ENCODE measurements at regions not wholly inside any gene's neighbourhood (a gene's known extent, or its start where the extent isn't known, plus 50 kb on each side); places are given as distances from the start of the nearest gene placed in this dataset.

- Mint-ChIP-seq H3K4me1 (ENCODE audit: low read depth) (peaks cover 4% of the 10 kb centered on the region), H3K27me3 (ENCODE audit: low read depth) (peaks cover 6% of the 10 kb centered on the region), H3K4me3 (ENCODE audit: unreplicated experiment) (no peak overlapping the region), H3K36me3 (ENCODE audit: low read depth) (peaks cover 5% of the 10 kb centered on the region), H3K9me3 (ENCODE audit: low read depth) (peaks cover 26% of the 10 kb centered on the region), H3K27ac (ENCODE audit: unreplicated experiment) (no peak overlapping the region)
- no peak for DNase-seq (ENCODE audit: low spot score)
- TF ChIP-seq CTCF (IDR thresholded peaks at IDR 0.05), result no peak
Observed at GRCh38 chr4:110424144-110424543, 51.8 kb upstream of the ENPEP start.

- Mint-ChIP-seq H3K9me3 (ENCODE audit: low read depth) (peaks cover 19% of the 10 kb centered on the region), H3K36me3 (ENCODE audit: low read depth) (peaks cover 6% of the 10 kb centered on the region), H3K4me1 (ENCODE audit: low read depth) (peaks cover 12% of the 10 kb centered on the region), H3K27ac (ENCODE audit: unreplicated experiment) (no peak overlapping the region), H3K4me3 (ENCODE audit: unreplicated experiment) (no peak overlapping the region), H3K27me3 (ENCODE audit: low read depth) (peaks cover under 1% of the 10 kb centered on the region)
- DNase-seq (ENCODE audit: low spot score), result no peak
- no peak for TF ChIP-seq CTCF (IDR thresholded peaks at IDR 0.05)
Observed at GRCh38 chr4:110418641-110419040, 57.3 kb upstream of the ENPEP start.

- TF ChIP-seq CTCF (IDR thresholded peaks at IDR 0.05), result no peak
- peaks cover 19% of the 10 kb centered on the region for H3K4me1 Mint-ChIP-seq (ENCODE audit: low read depth)
- H3K36me3 Mint-ChIP-seq (ENCODE audit: low read depth), result peaks cover 6% of the 10 kb centered on the region
- no peak overlapping the region for H3K4me3 Mint-ChIP-seq (ENCODE audit: unreplicated experiment)
- H3K27ac Mint-ChIP-seq (ENCODE audit: unreplicated experiment), result no peak overlapping the region
- H3K27me3 Mint-ChIP-seq (ENCODE audit: low read depth), result no peaks in the 10 kb centered on the region
- no peak for DNase-seq (ENCODE audit: low spot score)
- peaks cover 19% of the 10 kb centered on the region for H3K9me3 Mint-ChIP-seq (ENCODE audit: low read depth)
Observed at GRCh38 chr4:110417136-110417535, 58.8 kb upstream of the ENPEP start.

- Mint-ChIP-seq H3K4me3 (ENCODE audit: unreplicated experiment) (no peak overlapping the region), H3K9me3 (ENCODE audit: low read depth) (peaks cover 11% of the 10 kb centered on the region), H3K27ac (ENCODE audit: unreplicated experiment) (no peak overlapping the region), H3K27me3 (ENCODE audit: low read depth) (no peaks in the 10 kb centered on the region), H3K36me3 (ENCODE audit: low read depth) (peaks cover 4% of the 10 kb centered on the region), H3K4me1 (ENCODE audit: low read depth) (peaks cover 26% of the 10 kb centered on the region)
- TF ChIP-seq CTCF (IDR thresholded peaks at IDR 0.05), result no peak
- DNase-seq (ENCODE audit: low spot score), result no peak
Observed at GRCh38 chr4:110415478-110415877, 60.5 kb upstream of the ENPEP start.

- no peak for DNase-seq (ENCODE audit: low spot score)
- peaks cover 12% of the 10 kb centered on the region for H3K9me3 Mint-ChIP-seq (ENCODE audit: low read depth)
- no peak for TF ChIP-seq CTCF (IDR thresholded peaks at IDR 0.05)
- no peaks in the 10 kb centered on the region for H3K27me3 Mint-ChIP-seq (ENCODE audit: low read depth)
- peaks cover 26% of the 10 kb centered on the region for H3K4me1 Mint-ChIP-seq (ENCODE audit: low read depth)
- H3K27ac Mint-ChIP-seq (ENCODE audit: unreplicated experiment), result no peak overlapping the region
- no peak overlapping the region for H3K4me3 Mint-ChIP-seq (ENCODE audit: unreplicated experiment)
- peaks cover 4% of the 10 kb centered on the region for H3K36me3 Mint-ChIP-seq (ENCODE audit: low read depth)
Observed at GRCh38 chr4:110415041-110415440, 60.9 kb upstream of the ENPEP start.
